Endothelial cell of umbilical vein (primary cell): ENCODE measurements at regions not wholly inside any gene's neighbourhood (a gene's known extent, or its start where the extent isn't known, plus 50 kb on each side); places are given as distances from the start of the nearest gene placed in this dataset.

Experiments used
- BruUV-seq: library from RNA; stranded (reverse); fragments of 400-500 nt; replicated peaks from 2 replicates; lab custom pipeline; 2021; lab: Mats Ljungman, UMichigan
- CTCF ChIA-PET: fragments of 300-600, 350-600 bp; sonication (Branson Sonifier 250); formaldehyde crosslinking; loops from one replicate; lab custom pipeline; 2021; ENCODE audit warnings: antibody characterized with exemption, inconsistent platforms; lab: Charles Lee
- POLR2A ChIA-PET: fragments of 300-600, 350-600 bp; sonication (Branson Sonifier 250); formaldehyde crosslinking; loops from one replicate; lab custom pipeline; 2021; ENCODE audit warnings: antibody characterized with exemption, inconsistent platforms; lab: Charles Lee
- DNase-seq: peaks from one replicate; pipeline ENCODE4 v3.0.0-alpha.2; 2011; ENCODE audit warnings: low read depth, low spot score
- FAIRE-seq: peaks from 2 replicates; lab custom pipeline; 2011; peaks lifted over from hg19 to GRCh38; lab: Jason Lieb, UNC
- H2AFZ ChIP-seq: 2 replicates; pipeline ENCODE4 v1.6.0; 2012; ENCODE audit warnings: low read depth, low read length, control low read depth, inconsistent platforms
- H3K27ac ChIP-seq: 2 replicates; pipeline ENCODE4 v1.5.1; 2011; ENCODE audit warnings: low read depth, mild to moderate bottlenecking, control low read depth, low read length, moderate library complexity; ENCODE audit not compliant: insufficient read depth
- H3K27me3 ChIP-seq, 2 experiments: 2 replicates each; pipeline versions ENCODE4 v1.6.0 to v1.6.1; 2011; ENCODE audit warnings: low read length in 2 of 2, mixed read lengths in 1 of 2; ENCODE audit not compliant: control insufficient read depth in 2 of 2, insufficient read depth in 2 of 2
- H3K36me3 ChIP-seq, 2 experiments: 2 replicates in 1 of 2; 3 replicates in 1 of 2; pipeline ENCODE4 v1.5.1; 2011; ENCODE audit warnings: low read length in 2 of 2, mild to moderate bottlenecking in 1 of 2, moderate library complexity in 1 of 2; ENCODE audit not compliant: control insufficient read depth in 2 of 2, insufficient read depth in 2 of 2; ENCODE audit errors: extremely low read depth in 1 of 2
- H3K4me1 ChIP-seq: 3 replicates; pipeline ENCODE4 v1.5.1; 2011; ENCODE audit warnings: mild to moderate bottlenecking, low read length; ENCODE audit not compliant: control insufficient read depth, insufficient read depth; ENCODE audit errors: extremely low read depth
- H3K4me2 ChIP-seq: 2 replicates; pipeline ENCODE4 v1.6.1; 2011; ENCODE audit warnings: low read length, control low read depth, mixed read lengths; ENCODE audit not compliant: insufficient read depth
- H3K4me3 ChIP-seq, 3 experiments: fragments of 200-600 bp in 1 of 3; sonication (generic), shearing (Covaris generic) in 1 of 3; replicated peaks in 1 of 3; 2 replicates each; pipeline ENCODE4 v1.5.1; 2011 to 2016; ENCODE audit warnings: control low read depth in 3 of 3, low read length in 3 of 3, mild to moderate bottlenecking in 2 of 3, inconsistent platforms in 1 of 3, low read depth in 1 of 3, moderate library complexity in 1 of 3; ENCODE audit not compliant: insufficient read depth in 1 of 3
- H3K79me2 ChIP-seq: 2 replicates; pipeline ENCODE4 v1.6.0; 2012; ENCODE audit warnings: low read length, inconsistent platforms; ENCODE audit not compliant: control insufficient read depth, insufficient read depth
- H3K9ac ChIP-seq: replicated peaks from 2 replicates; pipeline ENCODE3; 2011; ENCODE audit warnings: low read length, control low read depth; ENCODE audit not compliant: insufficient read depth; ENCODE audit errors: extremely low read depth
- H3K9me1 ChIP-seq: replicated peaks from 3 replicates; pipeline ENCODE4 v1.6.0; 2011; ENCODE audit warnings: mild to moderate bottlenecking, low read length; ENCODE audit not compliant: control insufficient read depth, insufficient read depth; ENCODE audit errors: extremely low read depth
- H3K9me3 ChIP-seq: replicated peaks from 2 replicates; pipeline ENCODE4 v1.5.1; 2012; ENCODE audit warnings: low read length, inconsistent platforms; ENCODE audit not compliant: control insufficient read depth, insufficient read depth
- H4K20me1 ChIP-seq: replicated peaks from 2 replicates; pipeline ENCODE3; 2011; ENCODE audit warnings: mild to moderate bottlenecking, low read length; ENCODE audit not compliant: control insufficient read depth, insufficient read depth; ENCODE audit errors: extremely low read depth
- EZH2 ChIP-seq: IDR thresholded peaks from 2 replicates; pipeline ENCODE4 v1.6.1; 2012; ENCODE audit warnings: borderline replicate concordance, low read depth, mild to moderate bottlenecking, moderate library complexity, low read length, inconsistent platforms; ENCODE audit not compliant: severe bottlenecking
- FOS ChIP-seq: IDR thresholded peaks from 2 replicates; pipeline ENCODE4 v1.6.1; 2011; ENCODE audit warnings: mild to moderate bottlenecking, low read length, moderate library complexity, borderline replicate concordance; ENCODE audit not compliant: insufficient read depth
- GATA2 ChIP-seq: IDR thresholded peaks from 2 replicates; pipeline ENCODE4 v1.7.0; 2011; ENCODE audit warnings: low read depth, mild to moderate bottlenecking, moderate library complexity, mixed read lengths, low read length; ENCODE audit not compliant: insufficient read length, insufficient read depth
- JUN ChIP-seq: IDR thresholded peaks from 2 replicates; pipeline ENCODE4 v1.6.1; 2011; ENCODE audit warnings: borderline replicate concordance, low read depth; ENCODE audit not compliant: insufficient read length, insufficient read depth
- MYC ChIP-seq: IDR thresholded peaks from one replicate; pipeline ENCODE4 v1.6.1; 2011; ENCODE audit warnings: mild to moderate bottlenecking, low read depth, low read length
- POLR2A ChIP-seq: IDR thresholded peaks from 2 replicates; pipeline ENCODE4 v1.6.1; 2012; ENCODE audit warnings: low read depth, mild to moderate bottlenecking, control low read depth, low read length
- POLR2AphosphoS5 ChIP-seq: IDR thresholded peaks from 2 replicates; pipeline ENCODE4 v1.6.1; 2012; ENCODE audit warnings: low read depth, mild to moderate bottlenecking, control low read depth, low read length, moderate library complexity; ENCODE audit not compliant: insufficient read depth
- dilution Hi-C: fragments of 300-500 bp; cut with MboI; formaldehyde crosslinking; loops from one replicate; pipeline ENCODE4 v1.15.0; 2019; ENCODE audit warnings: low sequenced_read_pairs; ENCODE audit not compliant: extremely low pct_ligation_motif_present
- intact Hi-C: fragments of 100-400 bp; cut with micrococcal nuclease; formaldehyde crosslinking; loops from one replicate; pipeline ENCODE4 v1.10.0; 2022
- TF ChIP-seq, protein P1 (sequence below), 2 donors: IDR thresholded peaks; 1 replicate in 1 of 2; 2 replicates in 1 of 2; pipeline ENCODE4 v1.5.1; 2011; ENCODE audit warnings: low read length in 2 of 2, mild to moderate bottlenecking in 2 of 2, moderate library complexity in 2 of 2, control low read depth in 1 of 2, inconsistent platforms in 1 of 2, low read depth in 1 of 2; ENCODE audit not compliant: insufficient read depth in 1 of 2; ENCODE audit errors: extremely low read depth in 1 of 2
- TF ChIP-seq, protein P2 (sequence below): IDR thresholded peaks from 2 replicates; pipeline ENCODE4 v1.6.1; 2011; ENCODE audit not compliant: insufficient read depth, insufficient read length

- H3K79me2 ChIP-seq: no peaks in the 10 kb centered on the region
- POLR2A ChIA-PET: no interaction called here
- H3K9me1 ChIP-seq: no peaks in the 10 kb centered on the region
- intact Hi-C loops (no loop called here), dilution Hi-C loops (no loop called here)
- no peaks in the 10 kb centered on the region for H3K36me3 ChIP-seq
- no peaks in the 10 kb centered on the region for H3K9me3 ChIP-seq
- no TSS peak for BruUV-seq
- H2AFZ ChIP-seq: no peak overlapping the region
- no peaks in the 10 kb centered on the region for H4K20me1 ChIP-seq
- DNase-seq (no peak), FAIRE-seq (no peak)
- no peaks in the 10 kb centered on the region for H3K4me1 ChIP-seq
- H3K4me3 ChIP-seq: no peak overlapping the region
- no peak overlapping the region for H3K27ac ChIP-seq
- CTCF ChIA-PET: no interaction called here
- no peak overlapping the region for H3K4me2 ChIP-seq
- H3K9ac ChIP-seq: no peak overlapping the region
- TF ChIP-seq MYC: no peak
- no peak for TF ChIP-seq POLR2AphosphoS5
- TF ChIP-seq GATA2: no peak
- TF ChIP-seq, protein P1, sequence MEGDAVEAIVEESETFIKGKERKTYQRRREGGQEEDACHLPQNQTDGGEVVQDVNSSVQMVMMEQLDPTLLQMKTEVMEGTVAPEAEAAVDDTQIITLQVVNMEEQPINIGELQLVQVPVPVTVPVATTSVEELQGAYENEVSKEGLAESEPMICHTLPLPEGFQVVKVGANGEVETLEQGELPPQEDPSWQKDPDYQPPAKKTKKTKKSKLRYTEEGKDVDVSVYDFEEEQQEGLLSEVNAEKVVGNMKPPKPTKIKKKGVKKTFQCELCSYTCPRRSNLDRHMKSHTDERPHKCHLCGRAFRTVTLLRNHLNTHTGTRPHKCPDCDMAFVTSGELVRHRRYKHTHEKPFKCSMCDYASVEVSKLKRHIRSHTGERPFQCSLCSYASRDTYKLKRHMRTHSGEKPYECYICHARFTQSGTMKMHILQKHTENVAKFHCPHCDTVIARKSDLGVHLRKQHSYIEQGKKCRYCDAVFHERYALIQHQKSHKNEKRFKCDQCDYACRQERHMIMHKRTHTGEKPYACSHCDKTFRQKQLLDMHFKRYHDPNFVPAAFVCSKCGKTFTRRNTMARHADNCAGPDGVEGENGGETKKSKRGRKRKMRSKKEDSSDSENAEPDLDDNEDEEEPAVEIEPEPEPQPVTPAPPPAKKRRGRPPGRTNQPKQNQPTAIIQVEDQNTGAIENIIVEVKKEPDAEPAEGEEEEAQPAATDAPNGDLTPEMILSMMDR (IDR thresholded peaks at IDR 0.05; ENCODE audit: extremely low read depth in 1 of 2, insufficient read depth in 1 of 2, low read depth in 1 of 2, low read length in 2 of 2): no peak
- TF ChIP-seq FOS: no peak
- TF ChIP-seq, protein P2, sequence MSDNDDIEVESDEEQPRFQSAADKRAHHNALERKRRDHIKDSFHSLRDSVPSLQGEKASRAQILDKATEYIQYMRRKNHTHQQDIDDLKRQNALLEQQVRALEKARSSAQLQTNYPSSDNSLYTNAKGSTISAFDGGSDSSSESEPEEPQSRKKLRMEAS: no peak
- TF ChIP-seq JUN: no peak
- no peak for TF ChIP-seq EZH2
- no peak for TF ChIP-seq POLR2A
- H3K27me3 ChIP-seq: no peaks in the 10 kb centered on the region
These were observed 85.8 kb downstream of the HINT1 start for GRCh38 chr5:131079232-131079631.
